Endothelial cell of umbilical vein (primary cell): ENCODE measurements at regions not wholly inside any gene's neighbourhood (a gene's known extent, or its start where the extent isn't known, plus 50 kb on each side); places are given as distances from the start of the nearest gene placed in this dataset.

Experiments
- BruUV-seq: library from RNA; stranded (reverse); fragments of 400-500 nt; replicated peaks from 2 replicates; lab custom pipeline; 2021; lab: Mats Ljungman, UMichigan
- CTCF ChIA-PET: fragments of 300-600, 350-600 bp; sonication (Branson Sonifier 250); formaldehyde crosslinking; loops from one replicate; lab custom pipeline; 2021; ENCODE audit warnings: antibody characterized with exemption, inconsistent platforms; lab: Charles Lee
- POLR2A ChIA-PET: fragments of 300-600, 350-600 bp; sonication (Branson Sonifier 250); formaldehyde crosslinking; loops from one replicate; lab custom pipeline; 2021; ENCODE audit warnings: antibody characterized with exemption, inconsistent platforms; lab: Charles Lee
- DNase-seq: peaks from one replicate; pipeline ENCODE4 v3.0.0-alpha.2; 2011; ENCODE audit warnings: low read depth, low spot score
- FAIRE-seq: peaks from 2 replicates; lab custom pipeline; 2011; peaks lifted over from hg19 to GRCh38; lab: Jason Lieb, UNC
- H2AFZ ChIP-seq: 2 replicates; pipeline ENCODE4 v1.6.0; 2012; ENCODE audit warnings: low read depth, low read length, control low read depth, inconsistent platforms
- H3K27ac ChIP-seq: 2 replicates; pipeline ENCODE4 v1.5.1; 2011; ENCODE audit warnings: low read depth, mild to moderate bottlenecking, control low read depth, low read length, moderate library complexity; ENCODE audit not compliant: insufficient read depth
- H3K27me3 ChIP-seq, 2 experiments: 2 replicates each; pipeline versions ENCODE4 v1.6.0 to v1.6.1; 2011; ENCODE audit warnings: low read length in 2 of 2, mixed read lengths in 1 of 2; ENCODE audit not compliant: control insufficient read depth in 2 of 2, insufficient read depth in 2 of 2
- H3K36me3 ChIP-seq, 2 experiments: 2 replicates in 1 of 2; 3 replicates in 1 of 2; pipeline ENCODE4 v1.5.1; 2011; ENCODE audit warnings: low read length in 2 of 2, mild to moderate bottlenecking in 1 of 2, moderate library complexity in 1 of 2; ENCODE audit not compliant: control insufficient read depth in 2 of 2, insufficient read depth in 2 of 2; ENCODE audit errors: extremely low read depth in 1 of 2
- H3K4me1 ChIP-seq: 3 replicates; pipeline ENCODE4 v1.5.1; 2011; ENCODE audit warnings: mild to moderate bottlenecking, low read length; ENCODE audit not compliant: control insufficient read depth, insufficient read depth; ENCODE audit errors: extremely low read depth
- H3K4me2 ChIP-seq: 2 replicates; pipeline ENCODE4 v1.6.1; 2011; ENCODE audit warnings: low read length, control low read depth, mixed read lengths; ENCODE audit not compliant: insufficient read depth
- H3K4me3 ChIP-seq, 3 experiments: fragments of 200-600 bp in 1 of 3; sonication (generic), shearing (Covaris generic) in 1 of 3; replicated peaks in 1 of 3; 2 replicates each; pipeline ENCODE4 v1.5.1; 2011 to 2016; ENCODE audit warnings: control low read depth in 3 of 3, low read length in 3 of 3, mild to moderate bottlenecking in 2 of 3, inconsistent platforms in 1 of 3, low read depth in 1 of 3, moderate library complexity in 1 of 3; ENCODE audit not compliant: insufficient read depth in 1 of 3
- H3K79me2 ChIP-seq: 2 replicates; pipeline ENCODE4 v1.6.0; 2012; ENCODE audit warnings: low read length, inconsistent platforms; ENCODE audit not compliant: control insufficient read depth, insufficient read depth
- H3K9ac ChIP-seq: replicated peaks from 2 replicates; pipeline ENCODE3; 2011; ENCODE audit warnings: low read length, control low read depth; ENCODE audit not compliant: insufficient read depth; ENCODE audit errors: extremely low read depth
- H3K9me1 ChIP-seq: replicated peaks from 3 replicates; pipeline ENCODE4 v1.6.0; 2011; ENCODE audit warnings: mild to moderate bottlenecking, low read length; ENCODE audit not compliant: control insufficient read depth, insufficient read depth; ENCODE audit errors: extremely low read depth
- H3K9me3 ChIP-seq: replicated peaks from 2 replicates; pipeline ENCODE4 v1.5.1; 2012; ENCODE audit warnings: low read length, inconsistent platforms; ENCODE audit not compliant: control insufficient read depth, insufficient read depth
- H4K20me1 ChIP-seq: replicated peaks from 2 replicates; pipeline ENCODE3; 2011; ENCODE audit warnings: mild to moderate bottlenecking, low read length; ENCODE audit not compliant: control insufficient read depth, insufficient read depth; ENCODE audit errors: extremely low read depth
- EZH2 ChIP-seq: IDR thresholded peaks from 2 replicates; pipeline ENCODE4 v1.6.1; 2012; ENCODE audit warnings: borderline replicate concordance, low read depth, mild to moderate bottlenecking, moderate library complexity, low read length, inconsistent platforms; ENCODE audit not compliant: severe bottlenecking
- JUN ChIP-seq: IDR thresholded peaks from 2 replicates; pipeline ENCODE4 v1.6.1; 2011; ENCODE audit warnings: borderline replicate concordance, low read depth; ENCODE audit not compliant: insufficient read length, insufficient read depth
- MYC ChIP-seq: IDR thresholded peaks from one replicate; pipeline ENCODE4 v1.6.1; 2011; ENCODE audit warnings: mild to moderate bottlenecking, low read depth, low read length
- POLR2A ChIP-seq: IDR thresholded peaks from 2 replicates; pipeline ENCODE4 v1.6.1; 2012; ENCODE audit warnings: low read depth, mild to moderate bottlenecking, control low read depth, low read length
- dilution Hi-C: fragments of 300-500 bp; cut with MboI; formaldehyde crosslinking; loops from one replicate; pipeline ENCODE4 v1.15.0; 2019; ENCODE audit warnings: low sequenced_read_pairs; ENCODE audit not compliant: extremely low pct_ligation_motif_present
- intact Hi-C: fragments of 100-400 bp; cut with micrococcal nuclease; formaldehyde crosslinking; loops from one replicate; pipeline ENCODE4 v1.10.0; 2022
- TF ChIP-seq, protein P1 (sequence below): IDR thresholded peaks from 2 replicates; pipeline ENCODE4 v1.6.1; 2011; ENCODE audit not compliant: insufficient read depth, insufficient read length
- TF ChIP-seq, protein P2 (sequence below), 2 donors: IDR thresholded peaks; 1 replicate in 1 of 2; 2 replicates in 1 of 2; pipeline ENCODE4 v1.5.1; 2011; ENCODE audit warnings: low read length in 2 of 2, mild to moderate bottlenecking in 2 of 2, moderate library complexity in 2 of 2, control low read depth in 1 of 2, inconsistent platforms in 1 of 2, low read depth in 1 of 2; ENCODE audit not compliant: insufficient read depth in 1 of 2; ENCODE audit errors: extremely low read depth in 1 of 2

DNA sequence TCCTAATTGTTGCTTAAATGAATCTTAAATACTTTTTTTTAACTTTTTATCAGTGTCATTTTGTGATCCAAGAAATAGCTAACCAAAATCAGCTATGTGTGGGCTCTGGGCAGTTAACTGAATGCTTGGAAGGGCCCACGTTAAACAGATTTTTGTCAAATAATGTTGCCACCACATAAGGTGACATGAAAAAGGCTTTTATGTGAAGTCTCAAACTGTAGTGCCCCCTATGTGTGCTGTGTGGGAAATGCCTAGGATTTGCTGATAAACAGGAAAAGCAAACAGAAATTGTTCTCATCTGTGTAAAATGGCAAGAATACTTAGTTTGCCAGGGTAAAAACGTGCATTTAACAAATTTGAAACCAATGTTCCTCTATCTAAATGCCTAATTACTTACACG lies 242.2 kb downstream of the ZNF516 start:
- Histone ChIP-seq H3K27me3 (no peaks in the 10 kb centered on the region), H3K4me2 (no peak overlapping the region), H3K9ac (no peak overlapping the region), H3K27ac (no peak overlapping the region), H3K9me3 (no peaks in the 10 kb centered on the region), H3K36me3 (no peaks in the 10 kb centered on the region), H4K20me1 (no peaks in the 10 kb centered on the region), H3K4me3 (no peak overlapping the region), H3K79me2 (no peaks in the 10 kb centered on the region), H3K4me1 (no peaks in the 10 kb centered on the region), H2AFZ (no peak overlapping the region), H3K9me1 (no peaks in the 10 kb centered on the region)
- BruUV-seq, result no TSS peak
- intact Hi-C loops (no loop called here), dilution Hi-C loops (no loop called here)
- ChIA-PET POLR2A (no interaction called here), CTCF (interaction anchor here (0.5 kb wide), 1 partner anchor 10 kb away, joined by 3 read pairs; no protein-coding TSS in a partner anchor)
- TF ChIP-seq, protein P1, sequence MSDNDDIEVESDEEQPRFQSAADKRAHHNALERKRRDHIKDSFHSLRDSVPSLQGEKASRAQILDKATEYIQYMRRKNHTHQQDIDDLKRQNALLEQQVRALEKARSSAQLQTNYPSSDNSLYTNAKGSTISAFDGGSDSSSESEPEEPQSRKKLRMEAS, result no peak
- TF ChIP-seq JUN, result no peak
- no peak for TF ChIP-seq POLR2A
- FAIRE-seq (no peak), DNase-seq (no peak)

DNA sequence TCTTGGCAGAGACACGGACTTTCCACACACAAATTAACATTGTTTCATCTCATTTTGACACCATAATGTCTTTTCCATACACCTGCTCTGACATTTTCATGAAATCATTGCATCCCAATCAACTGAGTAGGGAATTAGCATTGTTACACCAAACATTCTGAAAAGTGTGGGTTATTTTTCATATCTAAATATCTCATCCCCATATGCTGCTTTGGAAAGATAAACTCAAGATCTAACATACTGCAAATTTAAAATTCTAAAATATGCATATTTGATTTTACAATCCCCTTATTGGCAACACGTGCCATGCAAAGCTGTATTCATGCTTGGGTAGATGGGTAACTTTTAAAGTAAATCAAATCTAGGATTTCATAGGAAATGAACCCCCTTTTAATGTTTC lies 242.9 kb downstream of the ZNF516 start:
- no peak for FAIRE-seq
- Histone ChIP-seq H4K20me1 (no peaks in the 10 kb centered on the region), H3K79me2 (no peaks in the 10 kb centered on the region), H3K9me3 (no peaks in the 10 kb centered on the region), H3K4me3 (no peak overlapping the region), H3K4me2 (no peak overlapping the region), H3K27me3 (no peaks in the 10 kb centered on the region), H3K27ac (no peak overlapping the region), H3K9ac (no peak overlapping the region), H3K36me3 (no peaks in the 10 kb centered on the region), H3K9me1 (no peaks in the 10 kb centered on the region), H3K4me1 (no peaks in the 10 kb centered on the region), H2AFZ (no peak overlapping the region)
- intact Hi-C loops, result no loop called here
- TF ChIP-seq, protein P1, result no peak
- TF ChIP-seq, protein P2, sequence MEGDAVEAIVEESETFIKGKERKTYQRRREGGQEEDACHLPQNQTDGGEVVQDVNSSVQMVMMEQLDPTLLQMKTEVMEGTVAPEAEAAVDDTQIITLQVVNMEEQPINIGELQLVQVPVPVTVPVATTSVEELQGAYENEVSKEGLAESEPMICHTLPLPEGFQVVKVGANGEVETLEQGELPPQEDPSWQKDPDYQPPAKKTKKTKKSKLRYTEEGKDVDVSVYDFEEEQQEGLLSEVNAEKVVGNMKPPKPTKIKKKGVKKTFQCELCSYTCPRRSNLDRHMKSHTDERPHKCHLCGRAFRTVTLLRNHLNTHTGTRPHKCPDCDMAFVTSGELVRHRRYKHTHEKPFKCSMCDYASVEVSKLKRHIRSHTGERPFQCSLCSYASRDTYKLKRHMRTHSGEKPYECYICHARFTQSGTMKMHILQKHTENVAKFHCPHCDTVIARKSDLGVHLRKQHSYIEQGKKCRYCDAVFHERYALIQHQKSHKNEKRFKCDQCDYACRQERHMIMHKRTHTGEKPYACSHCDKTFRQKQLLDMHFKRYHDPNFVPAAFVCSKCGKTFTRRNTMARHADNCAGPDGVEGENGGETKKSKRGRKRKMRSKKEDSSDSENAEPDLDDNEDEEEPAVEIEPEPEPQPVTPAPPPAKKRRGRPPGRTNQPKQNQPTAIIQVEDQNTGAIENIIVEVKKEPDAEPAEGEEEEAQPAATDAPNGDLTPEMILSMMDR (IDR thresholded peaks at IDR 0.05; ENCODE audit: extremely low read depth in 1 of 2, insufficient read depth in 1 of 2, low read depth in 1 of 2, low read length in 2 of 2), result no peak
- no peak for TF ChIP-seq EZH2
- no peak for TF ChIP-seq MYC
- no peak for TF ChIP-seq JUN
- TF ChIP-seq POLR2A, result no peak
- BruUV-seq, result no TSS peak
- dilution Hi-C loops, result no loop called here
- ChIA-PET POLR2A (no interaction called here), CTCF (no interaction called here)
- DNase-seq, result no peak
